Hematopoietic multipotent progenitor cell treated with erythropoietin and hydrocortisone succinate and interleukin-3 and kit ligand, for 15 days (in vitro differentiated cells): ENCODE measurements at regions not wholly inside any gene's neighbourhood (a gene's known extent, or its start where the extent isn't known, plus 50 kb on each side); places are given as distances from the start of the nearest gene placed in this dataset.
"Not testable (repeated sequence)": the region's sequence is repeated elsewhere in the genome, so short reads cannot be mapped to it uniquely, and the experiment has no call there.

Experiments used
- DNase-seq: peaks from one replicate; pipeline ENCODE4 v3.0.0-alpha.2; 2015; ENCODE audit warnings: low spot score

GRCh38 chr19:28065026-28065425 lies 1147.9 kb downstream of the UQCRFS1 start:
- DNase-seq, result no peak

GRCh38 chr19:28063702-28064101 lies 1149.2 kb downstream of the UQCRFS1 start:
- no peak for DNase-seq

- DNase-seq, result no peak
These were observed 1151.8 kb downstream of the UQCRFS1 start for GRCh38 chr19:28061111-28061510.

- not testable (repeated sequence) for DNase-seq
These were observed 1155.9 kb downstream of the UQCRFS1 start for GRCh38 chr19:28057026-28057425.

- no peak for DNase-seq
These were observed 1161.9 kb downstream of the UQCRFS1 start for GRCh38 chr19:28051047-28051446.

GRCh38 chr19:28049875-28050274 lies 1163.1 kb downstream of the UQCRFS1 start:
- DNase-seq, result no peak

- DNase-seq, result no peak
These were observed 1166.0 kb downstream of the UQCRFS1 start for GRCh38 chr19:28046932-28047331.

GRCh38 chr19:28045621-28046020 lies 1167.3 kb downstream of the UQCRFS1 start:
- DNase-seq, result no peak

GRCh38 chr19:28044477-28044876 lies 1168.5 kb downstream of the UQCRFS1 start:
- DNase-seq, result no peak

- no peak for DNase-seq
These were observed 1170.4 kb downstream of the UQCRFS1 start for GRCh38 chr19:28042516-28042915.

GRCh38 chr19:28039677-28040381 lies 1173.1 kb downstream of the UQCRFS1 start:
- DNase-seq, result no peak

- DNase-seq, result no peak
These were observed 1175.8 kb downstream of the UQCRFS1 start for GRCh38 chr19:28037186-28037585.

- no peak for DNase-seq
These were observed 1176.5 kb downstream of the UQCRFS1 start for GRCh38 chr19:28036486-28036885.

- no peak for DNase-seq
These were observed 1178.0 kb downstream of the UQCRFS1 start for GRCh38 chr19:28034936-28035335.

- no peak for DNase-seq
These were observed 1184.0 kb downstream of the UQCRFS1 start for GRCh38 chr19:28028881-28029444.

- no peak for DNase-seq
These were observed 1185.8 kb downstream of the UQCRFS1 start for GRCh38 chr19:28027116-28027515.

- no peak for DNase-seq
These were observed 1186.3 kb downstream of the UQCRFS1 start for GRCh38 chr19:28026636-28027035.

- no peak for DNase-seq
These were observed 1188.0 kb downstream of the UQCRFS1 start for GRCh38 chr19:28024920-28025319.

GRCh38 chr19:28023064-28023463 lies 1189.9 kb downstream of the UQCRFS1 start:
- no peak for DNase-seq

- DNase-seq, result no peak
These were observed 1190.4 kb downstream of the UQCRFS1 start for GRCh38 chr19:28022506-28022905.

GRCh38 chr19:28021259-28022185 lies 1191.4 kb downstream of the UQCRFS1 start:
- DNase-seq, result no peak

GRCh38 chr19:28020619-28021258 lies 1192.2 kb downstream of the UQCRFS1 start:
- DNase-seq, result no peak
